GM10248 (cell line): ENCODE measurements at regions not wholly inside any gene's neighbourhood (a gene's known extent, or its start where the extent isn't known, plus 50 kb on each side); places are given as distances from the start of the nearest gene placed in this dataset.
"Not testable (repeated sequence)": the region's sequence is repeated elsewhere in the genome, so short reads cannot be mapped to it uniquely, and the experiment has no call there.

Experiments
- CTCF ChIA-PET: fragments of 300-600 bp; sonication (Branson Sonifier 250); formaldehyde crosslinking; extraction: SDS; loops from one replicate; lab custom pipeline; 2021; ENCODE audit warnings: antibody characterized with exemption; lab: Yijun Ruan, JAX
- POLR2A ChIA-PET: fragments of 350-650 bp; sonication (Branson Sonifier 250); formaldehyde crosslinking; extraction: SDS; loops from one replicate; lab custom pipeline; 2020; ENCODE audit warnings: antibody characterized with exemption; lab: Yijun Ruan, JAX
- DNase-seq: peaks from one replicate; pipeline ENCODE4 v3.0.0; 2012; ENCODE audit errors: extremely low spot score
- TF ChIP-seq, protein P1 (sequence below): IDR thresholded peaks from 2 replicates; pipeline ENCODE4 v1.5.1; 2012; ENCODE audit warnings: mild to moderate bottlenecking, low read depth; ENCODE audit errors: extremely low read depth, missing control alignments, control extremely low read depth

DNA sequence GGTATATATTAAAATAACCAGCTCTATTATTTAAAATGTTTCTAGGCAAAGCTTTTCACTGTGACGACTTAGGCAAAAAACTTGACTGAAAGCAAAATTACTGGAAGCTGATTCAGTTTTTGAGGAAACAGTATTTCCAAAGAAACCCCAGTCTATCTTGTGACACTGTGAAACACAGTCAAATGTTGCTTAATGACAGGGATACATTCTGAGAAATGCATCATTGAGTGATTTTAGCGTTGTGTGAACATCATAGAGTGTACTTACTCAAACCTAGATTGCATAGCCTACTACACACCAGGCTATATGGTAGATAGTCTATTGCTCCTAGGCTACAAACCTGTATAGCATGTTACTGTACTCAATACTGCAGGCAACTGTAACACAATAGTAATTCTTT lies 116.9 kb upstream of the KCNK1 start:
- ChIA-PET CTCF (interaction anchor here (1.0 to 1.7 kb wide), 6 partner anchors 10 to 132 kb away, joined by 3 to 5 read pairs (median 3); no protein-coding TSS in a partner anchor), POLR2A (no interaction called here)
- TF ChIP-seq, protein P1, sequence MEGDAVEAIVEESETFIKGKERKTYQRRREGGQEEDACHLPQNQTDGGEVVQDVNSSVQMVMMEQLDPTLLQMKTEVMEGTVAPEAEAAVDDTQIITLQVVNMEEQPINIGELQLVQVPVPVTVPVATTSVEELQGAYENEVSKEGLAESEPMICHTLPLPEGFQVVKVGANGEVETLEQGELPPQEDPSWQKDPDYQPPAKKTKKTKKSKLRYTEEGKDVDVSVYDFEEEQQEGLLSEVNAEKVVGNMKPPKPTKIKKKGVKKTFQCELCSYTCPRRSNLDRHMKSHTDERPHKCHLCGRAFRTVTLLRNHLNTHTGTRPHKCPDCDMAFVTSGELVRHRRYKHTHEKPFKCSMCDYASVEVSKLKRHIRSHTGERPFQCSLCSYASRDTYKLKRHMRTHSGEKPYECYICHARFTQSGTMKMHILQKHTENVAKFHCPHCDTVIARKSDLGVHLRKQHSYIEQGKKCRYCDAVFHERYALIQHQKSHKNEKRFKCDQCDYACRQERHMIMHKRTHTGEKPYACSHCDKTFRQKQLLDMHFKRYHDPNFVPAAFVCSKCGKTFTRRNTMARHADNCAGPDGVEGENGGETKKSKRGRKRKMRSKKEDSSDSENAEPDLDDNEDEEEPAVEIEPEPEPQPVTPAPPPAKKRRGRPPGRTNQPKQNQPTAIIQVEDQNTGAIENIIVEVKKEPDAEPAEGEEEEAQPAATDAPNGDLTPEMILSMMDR, result no peak
- no peak for DNase-seq

DNA sequence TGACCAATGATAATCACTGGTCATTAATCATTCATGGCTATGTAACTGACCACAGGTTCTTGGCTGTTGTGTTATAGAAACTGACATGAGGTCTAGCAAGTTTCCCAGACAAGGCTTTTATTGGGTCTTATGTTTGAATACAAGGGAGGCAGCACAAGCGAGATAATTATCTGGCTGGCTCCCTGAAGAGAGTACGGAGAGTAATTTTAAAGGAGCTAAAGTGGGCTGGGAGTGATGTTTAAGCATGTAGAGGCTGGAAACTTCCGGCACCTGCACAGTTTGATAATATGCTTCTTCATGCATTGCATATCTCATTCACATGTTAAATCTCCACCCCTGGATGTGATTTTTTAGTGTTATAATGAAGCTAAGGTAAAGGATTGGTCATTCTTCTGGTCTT lies 116.2 kb upstream of the KCNK1 start:
- ChIA-PET CTCF (interaction anchor here (1.7 kb wide), 2 partner anchors 19 to 57 kb away, joined by 4 to 5 read pairs; no protein-coding TSS in a partner anchor), POLR2A (no interaction called here)
- TF ChIP-seq, protein P1, result no peak
- no peak for DNase-seq

- CTCF ChIA-PET, result interaction anchor here (1.2 to 1.6 kb wide), 3 partner anchors 9 to 15 kb away, joined by 3 to 4 read pairs (median 4); no protein-coding TSS in a partner anchor
- POLR2A ChIA-PET, result no interaction called here
- TF ChIP-seq, protein P1, result no peak
- DNase-seq, result no peak
Observed at GRCh38 chr1:233500106-233500505, 113.8 kb upstream of the KCNK1 start.

GRCh38 chr1:233503366-233503954 lies 110.4 kb upstream of the KCNK1 start:
- POLR2A ChIA-PET, result no interaction called here
- TF ChIP-seq, protein P1, result no peak
- CTCF ChIA-PET, result interaction anchor here (1.0 to 1.5 kb wide), 2 partner anchors 12 to 15 kb away, joined by 3 to 6 read pairs; no protein-coding TSS in a partner anchor
- no peak for DNase-seq

DNA sequence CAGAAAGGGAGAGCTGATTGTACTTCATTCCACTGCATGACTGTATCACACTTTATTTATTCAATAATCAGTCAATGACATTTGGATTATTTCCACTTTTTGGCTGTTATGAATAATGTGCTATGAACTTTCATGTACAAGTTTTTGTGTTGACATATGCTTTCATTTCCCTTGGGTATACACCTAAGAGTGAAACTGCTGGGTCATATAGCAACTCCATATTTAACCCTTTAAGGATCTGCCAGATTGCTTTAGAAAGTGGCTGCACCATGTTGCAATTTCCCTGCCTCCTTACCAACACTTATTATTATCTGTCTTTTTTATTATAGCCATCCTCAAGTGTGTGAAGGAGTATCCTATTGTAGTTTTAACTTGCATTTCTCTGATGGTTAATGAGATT lies 108.8 kb upstream of the KCNK1 start:
- no peak for DNase-seq
- TF ChIP-seq, protein P1, result no peak
- ChIA-PET CTCF (no interaction called here), POLR2A (no interaction called here)

- CTCF ChIA-PET, result interaction anchor here (1.6 kb wide), 1 partner anchor 19 kb away, joined by 4 read pairs; no protein-coding TSS in a partner anchor
- DNase-seq, POLR2A ChIA-PET: not testable (repeated sequence)
Observed at GRCh38 chr1:233505889-233506288, 108.0 kb upstream of the KCNK1 start.

DNA sequence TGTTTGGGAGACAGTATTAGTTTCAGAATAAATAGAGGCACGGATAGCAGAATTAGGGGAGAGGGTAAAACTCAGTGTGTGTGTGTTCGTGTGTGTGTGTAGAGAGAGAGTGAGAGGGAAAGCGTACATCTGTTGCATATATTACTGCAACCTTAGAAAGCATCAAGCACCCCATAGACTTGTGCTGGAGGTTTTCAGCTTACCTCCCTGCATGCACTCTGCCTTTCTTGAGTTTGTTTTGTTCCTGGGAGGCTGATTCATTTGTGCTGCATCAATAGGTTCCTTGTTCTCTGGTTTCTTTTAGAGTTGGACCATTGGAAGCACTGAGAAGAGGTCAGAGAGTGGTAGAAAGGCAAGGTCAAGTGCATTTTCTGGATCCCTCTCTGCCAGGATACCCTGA lies 104.4 kb upstream of the KCNK1 start:
- DNase-seq, result no peak
- CTCF ChIA-PET, result interaction anchor here (1.0 to 2.0 kb wide), 3 partner anchors 13 to 69 kb away, joined by 3 to 6 read pairs (median 5); no protein-coding TSS in a partner anchor
- POLR2A ChIA-PET, result no interaction called here
- TF ChIP-seq, protein P1, result no peak
